KOPT-K1 (cell line): ENCODE measurements at regions not wholly inside any gene's neighbourhood (a gene's known extent, or its start where the extent isn't known, plus 50 kb on each side); places are given as distances from the start of the nearest gene placed in this dataset.

Source experiments
- H3K27ac ChIP-seq: fragments of 200-600 bp; sonication (generic); 2 replicates; pipeline ENCODE4 v1.5.1; 2016; ENCODE audit warnings: antibody characterized with exemption, mild to moderate bottlenecking, low read depth, low read length; ENCODE audit not compliant: poor library complexity, severe bottlenecking
- H3K36me3 ChIP-seq: fragments of 200-600 bp; sonication (generic); 2 replicates; pipeline ENCODE4 v1.5.1; 2017; ENCODE audit warnings: antibody characterized with exemption, mild to moderate bottlenecking, low read length, moderate library complexity; ENCODE audit not compliant: insufficient read depth
- H3K9me3 ChIP-seq: fragments of 200-600 bp; sonication (generic); 2 replicates; pipeline ENCODE4 v1.5.1; 2017; ENCODE audit warnings: antibody characterized with exemption, low read length, mild to moderate bottlenecking; ENCODE audit not compliant: insufficient read depth, poor library complexity, severe bottlenecking

DNA sequence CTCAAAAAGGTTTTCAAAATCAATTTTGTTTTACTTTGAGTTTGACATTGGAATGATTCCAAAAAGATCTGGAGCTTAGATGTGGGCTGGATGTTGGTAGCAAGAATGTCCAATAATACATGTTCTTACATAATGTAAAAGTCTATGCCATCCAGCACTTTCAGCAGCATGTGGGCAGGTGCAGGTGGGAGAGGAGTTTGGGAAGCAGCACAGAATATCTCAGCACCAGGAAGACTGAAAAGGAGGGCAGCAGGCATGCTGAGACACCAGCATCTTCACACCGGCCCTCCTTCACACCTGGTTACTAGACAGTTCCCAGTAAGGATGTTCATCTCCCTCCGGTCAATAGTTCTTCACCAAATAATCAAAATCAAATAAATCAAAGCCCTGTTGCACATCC lies 166.6 kb downstream of the ZBTB18 start:
- Histone ChIP-seq H3K36me3 (no peaks in the 10 kb centered on the region), H3K27ac (no peak overlapping the region), H3K9me3 (no peaks in the 10 kb centered on the region)

DNA sequence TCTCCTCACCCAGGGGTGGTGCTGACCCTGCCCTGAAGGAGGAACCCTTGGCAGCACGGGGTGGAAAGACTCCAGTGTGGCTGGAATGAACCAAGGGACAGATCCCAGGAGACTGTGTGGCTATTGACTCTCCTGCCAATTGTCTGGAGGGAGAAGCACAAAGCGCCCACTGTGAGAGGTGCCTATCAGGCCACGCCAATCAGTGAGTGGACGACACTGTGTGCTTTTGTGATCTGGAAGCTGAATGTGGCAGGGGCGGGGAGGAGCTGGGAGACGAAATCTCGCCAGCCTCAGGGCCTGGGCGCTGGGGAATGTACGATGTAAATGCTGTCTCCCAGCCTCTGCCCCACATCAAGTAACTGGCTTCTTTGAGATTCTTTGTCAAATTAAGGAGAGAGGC lies 167.1 kb downstream of the ZBTB18 start:
- H3K9me3 ChIP-seq = no peaks in the 10 kb centered on the region
- H3K27ac ChIP-seq = no peak overlapping the region
- no peaks in the 10 kb centered on the region for H3K36me3 ChIP-seq

GRCh38 chr1:244219149-244219548 lies 168.1 kb downstream of the ZBTB18 start:
- Histone ChIP-seq H3K27ac (no peak overlapping the region), H3K9me3 (no peaks in the 10 kb centered on the region), H3K36me3 (no peaks in the 10 kb centered on the region)

- no peaks in the 10 kb centered on the region for H3K36me3 ChIP-seq
- no peaks in the 10 kb centered on the region for H3K9me3 ChIP-seq
- H3K27ac ChIP-seq = no peak overlapping the region
Measured at GRCh38 chr1:244219802-244220201, 168.7 kb downstream of the ZBTB18 start.

DNA sequence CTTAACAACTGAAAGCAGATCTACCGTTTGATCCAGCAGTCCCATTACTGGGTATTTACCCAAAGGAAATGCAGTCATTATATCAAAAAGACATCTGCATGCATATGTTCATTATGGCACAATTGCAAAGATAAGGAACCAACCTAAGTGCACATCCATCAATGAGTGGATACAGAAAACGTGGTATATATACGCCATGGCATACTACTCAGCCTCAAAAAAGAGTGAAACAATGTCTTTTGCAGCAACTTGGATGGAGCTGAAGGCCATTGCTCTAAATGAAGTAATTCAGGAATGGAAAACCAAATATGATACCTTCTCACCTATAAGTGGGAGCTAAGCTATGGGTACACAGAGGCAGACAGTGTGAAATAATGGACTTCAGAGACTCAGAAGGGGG lies 169.3 kb downstream of the ZBTB18 start:
- Histone ChIP-seq H3K9me3 (no peaks in the 10 kb centered on the region), H3K36me3 (no peaks in the 10 kb centered on the region), H3K27ac (no peak overlapping the region)

GRCh38 chr1:244221991-244222390 lies 170.9 kb downstream of the ZBTB18 start:
- no peaks in the 10 kb centered on the region for H3K9me3 ChIP-seq
- no peak overlapping the region for H3K27ac ChIP-seq
- no peaks in the 10 kb centered on the region for H3K36me3 ChIP-seq

DNA sequence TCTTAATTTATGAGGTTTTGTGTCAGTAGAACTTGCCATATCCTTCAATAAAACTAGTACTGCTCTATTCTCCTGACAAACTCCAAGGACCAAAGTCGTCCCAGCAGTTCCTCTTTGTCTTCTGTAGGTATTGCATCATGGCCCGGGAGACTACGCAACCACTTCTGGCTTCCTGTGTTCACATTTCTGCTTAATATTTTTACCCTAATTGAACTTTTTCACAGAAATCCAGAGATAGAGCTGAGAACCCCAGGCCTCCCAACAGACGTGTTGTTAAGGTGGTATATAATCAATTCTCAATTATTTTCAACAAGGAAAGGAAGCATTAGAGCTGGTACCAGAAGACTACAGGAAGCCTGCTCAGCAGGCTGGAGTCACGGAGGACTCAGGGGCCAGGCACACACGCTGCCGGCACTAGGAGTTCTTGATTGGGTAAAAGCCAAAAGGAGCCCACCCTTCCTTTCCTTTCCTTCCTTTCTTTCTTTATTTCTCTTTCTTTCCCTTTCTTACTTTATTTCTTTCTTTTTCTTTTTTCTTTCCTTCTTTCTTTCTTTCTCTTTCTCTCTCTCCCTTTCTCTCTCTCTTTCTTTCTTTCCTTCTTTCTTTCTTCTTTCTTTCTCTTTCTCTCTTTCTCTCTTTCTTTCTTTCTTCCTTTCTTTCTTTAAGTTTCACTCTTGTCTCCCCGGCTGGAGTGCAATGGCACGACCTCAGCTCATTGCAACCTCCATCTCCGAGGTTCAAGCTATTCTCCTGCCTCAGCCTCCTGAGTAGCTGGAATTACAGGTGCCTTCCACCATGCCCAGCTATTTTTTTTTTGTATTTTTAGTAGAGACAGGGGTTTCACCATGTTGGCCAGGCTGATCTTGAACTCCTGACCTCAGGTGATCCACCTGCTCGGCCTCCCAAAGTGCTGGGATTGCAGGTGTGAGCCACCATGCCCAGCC lies 173.7 kb downstream of the ZBTB18 start:
- Histone ChIP-seq H3K36me3 (no peaks in the 10 kb centered on the region), H3K27ac (no peak overlapping the region), H3K9me3 (no peaks in the 10 kb centered on the region)

- H3K36me3 ChIP-seq = no peaks in the 10 kb centered on the region
- H3K27ac ChIP-seq = no peak overlapping the region
- H3K9me3 ChIP-seq = no peaks in the 10 kb centered on the region
Measured at GRCh38 chr1:244226435-244226834, 175.4 kb downstream of the ZBTB18 start.

- no peaks in the 10 kb centered on the region for H3K36me3 ChIP-seq
- H3K27ac ChIP-seq = no peak overlapping the region
- H3K9me3 ChIP-seq = no peaks in the 10 kb centered on the region
Measured at GRCh38 chr1:244230470-244230869, 179.4 kb downstream of the ZBTB18 start.

- Histone ChIP-seq H3K9me3 (no peaks in the 10 kb centered on the region), H3K27ac (no peak overlapping the region), H3K36me3 (no peaks in the 10 kb centered on the region)
Measured at GRCh38 chr1:244231193-244231571, 180.1 kb downstream of the ZBTB18 start.

DNA sequence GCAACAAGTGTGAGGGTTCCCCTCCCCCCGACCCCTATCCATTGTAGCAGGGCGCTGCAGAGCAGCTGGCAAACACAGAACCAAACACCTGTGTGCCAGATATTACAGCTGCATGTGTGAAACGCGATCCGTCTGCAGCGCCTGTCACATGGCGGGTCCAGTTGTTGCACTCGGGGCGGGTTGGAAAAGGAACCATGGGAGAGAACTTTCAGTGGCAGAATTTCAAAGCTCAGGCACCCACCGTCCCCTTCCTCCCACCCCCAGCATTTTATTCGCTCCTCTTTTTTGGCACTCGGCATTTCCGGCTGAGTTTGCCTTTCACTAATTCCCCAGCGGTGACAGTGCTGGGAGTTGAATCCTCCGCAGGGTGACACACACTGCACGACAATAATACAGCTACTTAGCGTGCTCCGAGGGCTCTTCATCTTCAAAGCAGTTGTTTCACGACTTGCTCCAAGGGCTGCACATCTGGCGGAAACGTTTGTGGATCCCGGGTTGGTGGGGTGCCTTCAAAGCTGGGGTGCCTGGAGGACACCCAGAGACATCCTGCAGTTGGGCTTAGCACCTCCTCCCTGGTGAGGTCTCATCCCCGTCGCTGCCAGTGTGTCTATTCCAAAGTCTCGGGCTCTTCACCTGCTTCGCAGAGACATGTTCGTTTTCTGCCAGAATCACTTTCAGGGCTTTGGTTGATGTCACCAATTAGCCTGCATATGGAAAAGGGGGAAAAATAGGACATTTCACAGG lies 180.7 kb downstream of the ZBTB18 start:
- no peak overlapping the region for H3K27ac ChIP-seq
- no peaks in the 10 kb centered on the region for H3K9me3 ChIP-seq
- no peaks in the 10 kb centered on the region for H3K36me3 ChIP-seq

GRCh38 chr1:244234009-244234643 lies 183.0 kb downstream of the ZBTB18 start:
- H3K36me3 ChIP-seq = no peaks in the 10 kb centered on the region
- H3K27ac ChIP-seq = no peak overlapping the region
- no peaks in the 10 kb centered on the region for H3K9me3 ChIP-seq

GRCh38 chr1:244235157-244235556 lies 184.1 kb downstream of the ZBTB18 start:
- no peak overlapping the region for H3K27ac ChIP-seq
- no peaks in the 10 kb centered on the region for H3K36me3 ChIP-seq
- no peaks in the 10 kb centered on the region for H3K9me3 ChIP-seq

DNA sequence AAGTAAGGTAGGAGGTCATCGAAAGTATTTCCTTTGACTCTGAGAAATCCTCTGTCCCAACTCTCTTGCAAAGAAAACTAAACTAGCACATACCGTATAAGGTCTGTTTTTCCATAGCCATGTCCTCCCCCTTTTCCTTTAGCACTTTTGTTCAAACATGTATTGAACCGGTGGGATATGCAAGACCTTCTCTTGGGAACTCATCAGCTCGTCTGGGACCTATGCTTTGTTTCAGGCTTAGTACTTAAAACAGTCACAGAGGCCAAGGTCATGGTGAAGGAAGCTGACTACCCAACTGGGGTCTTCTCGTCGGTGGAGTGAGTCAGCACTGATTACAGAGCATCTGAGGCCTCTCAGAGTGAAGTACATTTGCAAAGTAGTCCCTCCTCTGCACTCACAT lies 185.0 kb downstream of the ZBTB18 start:
- Histone ChIP-seq H3K9me3 (no peaks in the 10 kb centered on the region), H3K36me3 (no peaks in the 10 kb centered on the region), H3K27ac (no peak overlapping the region)

DNA sequence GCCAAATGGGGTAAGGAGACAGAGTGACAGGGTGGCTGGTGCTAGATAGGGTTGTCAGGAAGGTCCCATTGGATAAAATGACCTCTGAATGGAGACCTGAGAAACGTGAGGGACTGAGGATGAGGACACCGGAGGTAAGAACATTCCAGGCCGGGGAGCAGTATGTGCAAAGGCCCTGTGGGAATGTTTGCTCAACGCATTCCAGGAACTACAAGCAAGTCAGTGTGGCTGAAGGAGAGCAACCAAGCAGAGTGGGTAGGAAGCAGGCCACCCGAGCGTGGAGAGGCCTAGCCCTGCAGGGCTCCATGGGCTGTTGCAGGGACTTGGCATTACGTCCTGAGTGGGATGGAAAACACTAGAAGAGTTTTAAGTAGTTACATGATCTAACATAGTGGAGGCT lies 185.6 kb downstream of the ZBTB18 start:
- Histone ChIP-seq H3K36me3 (no peaks in the 10 kb centered on the region), H3K9me3 (no peaks in the 10 kb centered on the region), H3K27ac (no peak overlapping the region)
